Endothelial cell of umbilical vein (primary cell): ENCODE measurements at regions not wholly inside any gene's neighbourhood (a gene's known extent, or its start where the extent isn't known, plus 50 kb on each side); places are given as distances from the start of the nearest gene placed in this dataset.

Experiments used
- BruUV-seq: library from RNA; stranded (reverse); fragments of 400-500 nt; replicated peaks from 2 replicates; lab custom pipeline; 2021; lab: Mats Ljungman, UMichigan
- CTCF ChIA-PET: fragments of 300-600, 350-600 bp; sonication (Branson Sonifier 250); formaldehyde crosslinking; loops from one replicate; lab custom pipeline; 2021; ENCODE audit warnings: antibody characterized with exemption, inconsistent platforms; lab: Charles Lee
- POLR2A ChIA-PET: fragments of 300-600, 350-600 bp; sonication (Branson Sonifier 250); formaldehyde crosslinking; loops from one replicate; lab custom pipeline; 2021; ENCODE audit warnings: antibody characterized with exemption, inconsistent platforms; lab: Charles Lee
- DNase-seq: peaks from one replicate; pipeline ENCODE4 v3.0.0-alpha.2; 2011; ENCODE audit warnings: low read depth, low spot score
- FAIRE-seq: peaks from 2 replicates; lab custom pipeline; 2011; peaks lifted over from hg19 to GRCh38; lab: Jason Lieb, UNC
- H2AFZ ChIP-seq: 2 replicates; pipeline ENCODE4 v1.6.0; 2012; ENCODE audit warnings: low read depth, low read length, control low read depth, inconsistent platforms
- H3K27ac ChIP-seq: 2 replicates; pipeline ENCODE4 v1.5.1; 2011; ENCODE audit warnings: low read depth, mild to moderate bottlenecking, control low read depth, low read length, moderate library complexity; ENCODE audit not compliant: insufficient read depth
- H3K27me3 ChIP-seq, 2 experiments: 2 replicates each; pipeline versions ENCODE4 v1.6.0 to v1.6.1; 2011; ENCODE audit warnings: low read length in 2 of 2, mixed read lengths in 1 of 2; ENCODE audit not compliant: control insufficient read depth in 2 of 2, insufficient read depth in 2 of 2
- H3K36me3 ChIP-seq, 2 experiments: 2 replicates in 1 of 2; 3 replicates in 1 of 2; pipeline ENCODE4 v1.5.1; 2011; ENCODE audit warnings: low read length in 2 of 2, mild to moderate bottlenecking in 1 of 2, moderate library complexity in 1 of 2; ENCODE audit not compliant: control insufficient read depth in 2 of 2, insufficient read depth in 2 of 2; ENCODE audit errors: extremely low read depth in 1 of 2
- H3K4me1 ChIP-seq: 3 replicates; pipeline ENCODE4 v1.5.1; 2011; ENCODE audit warnings: mild to moderate bottlenecking, low read length; ENCODE audit not compliant: control insufficient read depth, insufficient read depth; ENCODE audit errors: extremely low read depth
- H3K4me2 ChIP-seq: 2 replicates; pipeline ENCODE4 v1.6.1; 2011; ENCODE audit warnings: low read length, control low read depth, mixed read lengths; ENCODE audit not compliant: insufficient read depth
- H3K4me3 ChIP-seq, 3 experiments: fragments of 200-600 bp in 1 of 3; sonication (generic), shearing (Covaris generic) in 1 of 3; replicated peaks in 1 of 3; 2 replicates each; pipeline ENCODE4 v1.5.1; 2011 to 2016; ENCODE audit warnings: control low read depth in 3 of 3, low read length in 3 of 3, mild to moderate bottlenecking in 2 of 3, inconsistent platforms in 1 of 3, low read depth in 1 of 3, moderate library complexity in 1 of 3; ENCODE audit not compliant: insufficient read depth in 1 of 3
- H3K79me2 ChIP-seq: 2 replicates; pipeline ENCODE4 v1.6.0; 2012; ENCODE audit warnings: low read length, inconsistent platforms; ENCODE audit not compliant: control insufficient read depth, insufficient read depth
- H3K9ac ChIP-seq: replicated peaks from 2 replicates; pipeline ENCODE3; 2011; ENCODE audit warnings: low read length, control low read depth; ENCODE audit not compliant: insufficient read depth; ENCODE audit errors: extremely low read depth
- H3K9me1 ChIP-seq: replicated peaks from 3 replicates; pipeline ENCODE4 v1.6.0; 2011; ENCODE audit warnings: mild to moderate bottlenecking, low read length; ENCODE audit not compliant: control insufficient read depth, insufficient read depth; ENCODE audit errors: extremely low read depth
- H3K9me3 ChIP-seq: replicated peaks from 2 replicates; pipeline ENCODE4 v1.5.1; 2012; ENCODE audit warnings: low read length, inconsistent platforms; ENCODE audit not compliant: control insufficient read depth, insufficient read depth
- H4K20me1 ChIP-seq: replicated peaks from 2 replicates; pipeline ENCODE3; 2011; ENCODE audit warnings: mild to moderate bottlenecking, low read length; ENCODE audit not compliant: control insufficient read depth, insufficient read depth; ENCODE audit errors: extremely low read depth
- EZH2 ChIP-seq: IDR thresholded peaks from 2 replicates; pipeline ENCODE4 v1.6.1; 2012; ENCODE audit warnings: borderline replicate concordance, low read depth, mild to moderate bottlenecking, moderate library complexity, low read length, inconsistent platforms; ENCODE audit not compliant: severe bottlenecking
- FOS ChIP-seq: IDR thresholded peaks from 2 replicates; pipeline ENCODE4 v1.6.1; 2011; ENCODE audit warnings: mild to moderate bottlenecking, low read length, moderate library complexity, borderline replicate concordance; ENCODE audit not compliant: insufficient read depth
- GATA2 ChIP-seq: IDR thresholded peaks from 2 replicates; pipeline ENCODE4 v1.7.0; 2011; ENCODE audit warnings: low read depth, mild to moderate bottlenecking, moderate library complexity, mixed read lengths, low read length; ENCODE audit not compliant: insufficient read length, insufficient read depth
- JUN ChIP-seq: IDR thresholded peaks from 2 replicates; pipeline ENCODE4 v1.6.1; 2011; ENCODE audit warnings: borderline replicate concordance, low read depth; ENCODE audit not compliant: insufficient read length, insufficient read depth
- MAX ChIP-seq: IDR thresholded peaks from 2 replicates; pipeline ENCODE4 v1.6.1; 2011; ENCODE audit not compliant: insufficient read depth, insufficient read length
- MYC ChIP-seq: IDR thresholded peaks from one replicate; pipeline ENCODE4 v1.6.1; 2011; ENCODE audit warnings: mild to moderate bottlenecking, low read depth, low read length
- POLR2A ChIP-seq: IDR thresholded peaks from 2 replicates; pipeline ENCODE4 v1.6.1; 2012; ENCODE audit warnings: low read depth, mild to moderate bottlenecking, control low read depth, low read length
- POLR2AphosphoS5 ChIP-seq: IDR thresholded peaks from 2 replicates; pipeline ENCODE4 v1.6.1; 2012; ENCODE audit warnings: low read depth, mild to moderate bottlenecking, control low read depth, low read length, moderate library complexity; ENCODE audit not compliant: insufficient read depth
- dilution Hi-C: fragments of 300-500 bp; cut with MboI; formaldehyde crosslinking; loops from one replicate; pipeline ENCODE4 v1.15.0; 2019; ENCODE audit warnings: low sequenced_read_pairs; ENCODE audit not compliant: extremely low pct_ligation_motif_present
- intact Hi-C: fragments of 100-400 bp; cut with micrococcal nuclease; formaldehyde crosslinking; loops from one replicate; pipeline ENCODE4 v1.10.0; 2022
- TF ChIP-seq, protein P1 (sequence below), 2 donors: IDR thresholded peaks; 1 replicate in 1 of 2; 2 replicates in 1 of 2; pipeline ENCODE4 v1.5.1; 2011; ENCODE audit warnings: low read length in 2 of 2, mild to moderate bottlenecking in 2 of 2, moderate library complexity in 2 of 2, control low read depth in 1 of 2, inconsistent platforms in 1 of 2, low read depth in 1 of 2; ENCODE audit not compliant: insufficient read depth in 1 of 2; ENCODE audit errors: extremely low read depth in 1 of 2

GRCh38 chr6:159564456-159564855 is 128.6 kb downstream of the SOD2 start:
- Histone ChIP-seq H3K79me2 (no peaks in the 10 kb centered on the region), H3K9me3 (no peaks in the 10 kb centered on the region), H2AFZ (no peak overlapping the region), H3K27me3 (no peaks in the 10 kb centered on the region), H3K36me3 (no peaks in the 10 kb centered on the region), H3K9me1 (no peaks in the 10 kb centered on the region), H3K27ac (no peak overlapping the region), H3K4me1 (no peaks in the 10 kb centered on the region), H4K20me1 (no peaks in the 10 kb centered on the region), H3K4me2 (no peak overlapping the region), H3K4me3 (no peak overlapping the region), H3K9ac (no peak overlapping the region)
- no peak for DNase-seq
- dilution Hi-C loops: no loop called here
- ChIA-PET CTCF (no interaction called here), POLR2A (no interaction called here)
- no peak for FAIRE-seq
- BruUV-seq: no TSS peak
- TF ChIP-seq MAX: no peak
- TF ChIP-seq FOS: no peak
- no peak for TF ChIP-seq MYC
- TF ChIP-seq POLR2AphosphoS5: no peak
- no peak for TF ChIP-seq GATA2
- TF ChIP-seq, protein P1, sequence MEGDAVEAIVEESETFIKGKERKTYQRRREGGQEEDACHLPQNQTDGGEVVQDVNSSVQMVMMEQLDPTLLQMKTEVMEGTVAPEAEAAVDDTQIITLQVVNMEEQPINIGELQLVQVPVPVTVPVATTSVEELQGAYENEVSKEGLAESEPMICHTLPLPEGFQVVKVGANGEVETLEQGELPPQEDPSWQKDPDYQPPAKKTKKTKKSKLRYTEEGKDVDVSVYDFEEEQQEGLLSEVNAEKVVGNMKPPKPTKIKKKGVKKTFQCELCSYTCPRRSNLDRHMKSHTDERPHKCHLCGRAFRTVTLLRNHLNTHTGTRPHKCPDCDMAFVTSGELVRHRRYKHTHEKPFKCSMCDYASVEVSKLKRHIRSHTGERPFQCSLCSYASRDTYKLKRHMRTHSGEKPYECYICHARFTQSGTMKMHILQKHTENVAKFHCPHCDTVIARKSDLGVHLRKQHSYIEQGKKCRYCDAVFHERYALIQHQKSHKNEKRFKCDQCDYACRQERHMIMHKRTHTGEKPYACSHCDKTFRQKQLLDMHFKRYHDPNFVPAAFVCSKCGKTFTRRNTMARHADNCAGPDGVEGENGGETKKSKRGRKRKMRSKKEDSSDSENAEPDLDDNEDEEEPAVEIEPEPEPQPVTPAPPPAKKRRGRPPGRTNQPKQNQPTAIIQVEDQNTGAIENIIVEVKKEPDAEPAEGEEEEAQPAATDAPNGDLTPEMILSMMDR (IDR thresholded peaks at IDR 0.05; ENCODE audit: extremely low read depth in 1 of 2, insufficient read depth in 1 of 2, low read depth in 1 of 2, low read length in 2 of 2): no peak
- TF ChIP-seq EZH2: no peak
- TF ChIP-seq JUN: no peak
- TF ChIP-seq POLR2A: no peak
- intact Hi-C loops: no loop called here
